Activated naive CD4-positive, alpha-beta T cell treated with anti-CD3 and anti-CD28 coated beads, Interleukin-2, amount 50 U/mL, for 16 hours (primary cell): ENCODE measurements at regions not wholly inside any gene's neighbourhood (a gene's known extent, or its start where the extent isn't known, plus 50 kb on each side); places are given as distances from the start of the nearest gene placed in this dataset.
"Not testable (repeated sequence)": the region's sequence is repeated elsewhere in the genome, so short reads cannot be mapped to it uniquely, and the experiment has no call there.

Experiments
- DNase-seq: peaks from one replicate; pipeline ENCODE4 v3.0.0-alpha.2; 2020

- DNase-seq: no peak
These were observed 102.7 kb upstream of the OR9Q1 start for GRCh38 chr11:57920971-57921370.

DNA sequence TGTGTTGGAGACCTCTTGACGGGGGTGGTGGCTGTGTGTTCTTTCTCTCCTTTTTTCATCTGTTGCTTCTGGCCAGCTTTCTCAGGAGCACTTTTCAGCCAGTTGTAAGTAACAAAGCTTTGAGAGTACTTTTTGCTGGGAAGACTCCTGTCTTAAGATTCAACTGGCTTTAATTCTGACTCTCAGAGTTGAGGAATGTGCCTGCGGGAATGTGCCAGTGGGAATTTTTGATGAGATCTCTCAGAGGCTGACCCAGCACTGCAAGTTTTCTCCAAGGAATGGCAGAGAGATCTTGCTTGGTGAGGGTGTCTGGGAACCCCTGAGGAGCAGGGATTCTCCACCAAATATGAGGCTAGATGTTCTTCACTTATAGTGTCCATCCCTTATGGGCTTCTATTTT, 91.6 kb upstream of the OR9Q1 start:
- DNase-seq: no peak

- DNase-seq: no peak
These were observed 88.2 kb upstream of the OR9Q1 start for GRCh38 chr11:57935402-57936049.

GRCh38 chr11:57936050-57936418, 87.6 kb upstream of the OR9Q1 start:
- no peak for DNase-seq

DNA sequence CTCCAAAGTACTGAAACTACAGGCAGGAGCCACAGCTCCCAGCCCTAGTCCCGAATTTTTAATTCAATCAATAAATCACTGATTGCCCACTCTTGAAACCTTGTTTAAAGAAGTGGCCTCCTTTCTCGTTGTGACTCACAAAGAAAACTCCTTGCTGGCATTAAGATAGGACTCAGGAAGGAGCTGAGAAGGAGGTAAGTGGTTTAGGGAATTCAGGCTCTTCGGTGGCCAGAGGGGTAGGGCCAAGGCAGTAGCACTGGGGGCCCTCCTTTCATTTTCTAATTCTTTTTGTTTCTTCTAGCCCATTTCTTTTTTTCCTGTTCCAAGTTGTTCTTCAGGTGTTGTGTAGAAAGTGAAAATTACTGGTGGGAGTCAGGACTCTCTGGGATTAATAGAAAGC, 86.2 kb upstream of the OR9Q1 start:
- DNase-seq: no peak

GRCh38 chr11:57938351-57938750, 85.3 kb upstream of the OR9Q1 start:
- DNase-seq: no peak

DNA sequence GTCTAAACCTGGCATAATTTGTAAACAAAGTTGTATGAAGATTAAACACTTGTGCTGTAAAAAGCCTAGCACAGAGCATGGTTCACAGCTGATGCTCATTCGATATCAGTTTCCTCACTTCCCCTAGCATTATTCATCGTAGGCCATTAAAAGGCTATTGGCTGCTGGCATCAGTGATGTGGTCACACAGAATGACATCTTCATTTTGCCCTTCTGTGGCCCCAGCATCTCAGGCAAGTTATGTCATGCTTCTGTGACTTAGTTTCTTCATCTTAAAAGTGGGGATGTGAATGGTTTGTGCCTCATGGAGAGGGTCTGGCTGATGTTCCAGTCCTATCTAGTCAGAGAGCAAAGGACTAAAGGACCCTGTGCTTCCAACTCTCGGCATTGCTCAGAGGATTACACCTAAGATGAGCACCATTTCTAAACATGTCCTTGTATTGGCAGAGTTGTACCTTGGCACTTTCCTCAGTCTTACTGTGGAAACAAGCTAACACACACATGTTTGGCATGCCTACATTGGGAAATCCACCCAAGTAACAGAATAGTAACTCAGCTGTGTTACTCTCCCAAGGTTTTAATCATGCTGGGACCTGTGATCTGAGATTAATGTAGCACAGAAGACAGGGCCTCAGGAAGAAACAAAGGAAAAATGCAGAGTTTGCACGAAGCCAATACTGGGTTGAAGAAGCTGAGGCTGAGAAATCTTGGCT, 83.5 kb upstream of the OR9Q1 start:
- DNase-seq: no peak

GRCh38 chr11:57941875-57942274, 81.8 kb upstream of the OR9Q1 start:
- no peak for DNase-seq

DNA sequence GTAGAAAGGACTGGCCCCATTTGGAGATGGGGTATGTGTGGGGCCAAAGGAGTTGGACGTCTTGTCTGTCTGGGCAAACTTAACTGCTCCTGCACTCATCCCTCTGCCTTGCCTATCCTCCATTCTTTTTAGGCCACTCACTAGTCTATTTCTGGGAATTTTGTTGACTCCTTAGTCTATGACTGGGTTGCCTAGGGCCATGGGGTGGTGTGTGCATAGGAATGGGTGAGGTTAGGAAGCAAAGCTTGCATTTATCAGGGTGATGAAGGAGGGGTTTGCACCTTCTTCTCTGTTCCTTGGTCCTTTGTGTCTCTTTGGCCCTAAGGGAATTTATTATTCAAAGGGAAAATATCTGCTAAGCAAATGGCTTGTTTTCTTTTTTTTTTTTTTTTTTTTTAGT, 80.9 kb upstream of the OR9Q1 start:
- no peak for DNase-seq

GRCh38 chr11:57943766-57944165, 79.9 kb upstream of the OR9Q1 start:
- not testable (repeated sequence) for DNase-seq

GRCh38 chr11:57946628-57947027, 77.1 kb upstream of the OR9Q1 start:
- DNase-seq: no peak

DNA sequence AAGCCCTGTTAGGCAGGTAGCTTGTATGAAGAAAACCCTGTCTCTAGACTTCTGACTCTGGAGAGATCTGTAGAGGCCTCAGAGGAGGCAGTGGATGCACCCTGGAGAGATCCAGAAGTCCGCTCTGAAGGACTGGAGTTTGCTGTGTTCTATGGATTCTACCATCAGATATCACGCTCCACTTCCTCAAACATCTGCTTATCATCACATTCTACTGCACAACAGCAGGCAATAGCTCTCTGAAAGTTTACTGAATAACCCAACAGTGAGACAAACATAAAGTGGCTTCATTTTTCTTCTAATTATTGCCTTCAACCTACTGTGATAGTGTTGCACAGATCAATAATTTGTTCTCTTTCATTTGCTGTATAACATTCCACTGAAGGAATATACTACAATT, 59.0 kb upstream of the OR9Q1 start:
- DNase-seq: no peak

GRCh38 chr11:57971272-57972012, 52.2 kb upstream of the OR9Q1 start:
- no peak for DNase-seq

DNA sequence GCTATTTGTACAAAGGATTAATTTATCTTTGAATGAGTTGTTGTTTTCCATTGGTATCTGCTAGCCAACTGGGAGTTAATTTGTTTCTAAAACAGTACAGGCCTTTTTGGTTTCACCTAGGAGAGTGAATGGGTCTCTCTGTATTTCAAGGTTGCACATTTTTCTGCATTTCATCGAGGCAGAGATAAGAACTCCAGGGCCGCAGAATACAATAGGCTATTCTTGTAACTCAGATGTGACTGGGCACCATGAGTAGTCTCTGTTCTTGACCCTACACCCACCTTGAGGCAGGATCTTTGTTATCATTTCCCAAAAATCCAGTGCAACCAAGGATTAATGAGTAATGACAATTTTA, 51.7 kb upstream of the OR9Q1 start:
- no peak for DNase-seq
